MM.1S (cell line): ENCODE measurements at regions not wholly inside any gene's neighbourhood (a gene's known extent, or its start where the extent isn't known, plus 50 kb on each side); places are given as distances from the start of the nearest gene placed in this dataset.

Experiments used
- EZH2 ChIP-seq: fragments of 300-600 bp; sonication (generic); optimal IDR thresholded peaks from 2 replicates; pipeline ENCODE3; 2017; ENCODE audit warnings: low read depth, mild to moderate bottlenecking, antibody characterized with exemption, low read length, mixed read lengths
- TF ChIP-seq, protein P1 (sequence below): fragments of 300-600 bp; sonication (generic); IDR thresholded peaks from 2 replicates; pipeline ENCODE4 v1.5.1; 2016; ENCODE audit warnings: antibody characterized with exemption, low read length, mixed read lengths

DNA sequence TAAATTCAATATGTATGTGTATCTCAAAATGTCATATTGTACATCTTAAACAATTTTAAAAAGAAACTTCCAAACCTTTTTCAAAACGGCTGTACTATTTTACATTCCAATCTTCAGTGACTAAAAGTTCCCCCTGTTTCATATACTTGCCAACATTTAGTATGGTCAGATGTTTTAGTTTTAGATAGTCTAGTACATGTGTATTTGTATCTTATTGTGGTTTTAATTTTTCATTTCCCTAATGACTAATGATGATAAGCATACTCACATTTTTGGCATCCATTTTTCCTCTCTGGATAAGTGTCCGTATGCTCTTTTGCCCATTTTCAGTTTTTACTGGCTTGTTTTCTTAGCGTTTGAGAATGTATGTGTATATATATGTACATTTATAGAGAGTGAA lies 212.2 kb upstream of the MAGEB18 start:
- TF ChIP-seq, protein P1, sequence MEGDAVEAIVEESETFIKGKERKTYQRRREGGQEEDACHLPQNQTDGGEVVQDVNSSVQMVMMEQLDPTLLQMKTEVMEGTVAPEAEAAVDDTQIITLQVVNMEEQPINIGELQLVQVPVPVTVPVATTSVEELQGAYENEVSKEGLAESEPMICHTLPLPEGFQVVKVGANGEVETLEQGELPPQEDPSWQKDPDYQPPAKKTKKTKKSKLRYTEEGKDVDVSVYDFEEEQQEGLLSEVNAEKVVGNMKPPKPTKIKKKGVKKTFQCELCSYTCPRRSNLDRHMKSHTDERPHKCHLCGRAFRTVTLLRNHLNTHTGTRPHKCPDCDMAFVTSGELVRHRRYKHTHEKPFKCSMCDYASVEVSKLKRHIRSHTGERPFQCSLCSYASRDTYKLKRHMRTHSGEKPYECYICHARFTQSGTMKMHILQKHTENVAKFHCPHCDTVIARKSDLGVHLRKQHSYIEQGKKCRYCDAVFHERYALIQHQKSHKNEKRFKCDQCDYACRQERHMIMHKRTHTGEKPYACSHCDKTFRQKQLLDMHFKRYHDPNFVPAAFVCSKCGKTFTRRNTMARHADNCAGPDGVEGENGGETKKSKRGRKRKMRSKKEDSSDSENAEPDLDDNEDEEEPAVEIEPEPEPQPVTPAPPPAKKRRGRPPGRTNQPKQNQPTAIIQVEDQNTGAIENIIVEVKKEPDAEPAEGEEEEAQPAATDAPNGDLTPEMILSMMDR: no peak
- TF ChIP-seq EZH2: no peak
